Naive thymus-derived CD4-positive, alpha-beta T cell (primary cell): ENCODE measurements at regions not wholly inside any gene's neighbourhood (a gene's known extent, or its start where the extent isn't known, plus 50 kb on each side); places are given as distances from the start of the nearest gene placed in this dataset.
A peak's percentile ranks its signal among the peaks of the same experiment; 100 is the strongest.

ENCODE experiments used
- ATAC-seq: fragments of 150-1000 bp; cut with Tn5 transposase; 2 replicates; pipeline ENCODE4 v1.10.0; 2021; ENCODE audit warnings: mild to moderate bottlenecking, moderate library complexity
- CTCF ChIA-PET: fragments of 350-600 bp; sonication (Branson Sonifier 250); formaldehyde crosslinking; loops from one replicate; lab custom pipeline; 2021; ENCODE audit warnings: antibody characterized with exemption; lab: Charles Lee
- POLR2A ChIA-PET: fragments of 350-600 bp; sonication (Branson Sonifier 250); formaldehyde crosslinking; loops from one replicate; lab custom pipeline; 2021; ENCODE audit warnings: antibody characterized with exemption, inconsistent platforms; lab: Charles Lee
- DNase-seq, 9 donors: peaks; one replicate each; pipeline versions ENCODE4 v3.0.0 to v3.0.0-alpha.2; 2020 to 2022; ENCODE audit warnings: mixed read lengths in 1 of 9
- H3K27ac ChIP-seq: one replicate; pipeline ENCODE4 v1.7.0; 2013; ENCODE audit warnings: mild to moderate bottlenecking, low read depth, low read length, moderate library complexity
- H3K27me3 ChIP-seq, 2 donors: one replicate each; pipeline ENCODE4 v1.7.0; 2013; ENCODE audit warnings: low read length in 2 of 2, mild to moderate bottlenecking in 2 of 2, moderate library complexity in 2 of 2; ENCODE audit not compliant: control insufficient read depth in 2 of 2, insufficient read depth in 2 of 2
- H3K36me3 ChIP-seq, 3 experiments: 1 replicate in 2 of 3; 2 replicates in 1 of 3; pipeline ENCODE4 v1.7.0; 2013; ENCODE audit warnings: low read length in 3 of 3, mild to moderate bottlenecking in 3 of 3, moderate library complexity in 1 of 3; ENCODE audit not compliant: insufficient read depth in 3 of 3, control insufficient read depth in 2 of 3
- H3K4me1 ChIP-seq, 2 donors: one replicate each; pipeline ENCODE4 v1.7.0; 2013; ENCODE audit warnings: low read length in 2 of 2, mild to moderate bottlenecking in 2 of 2, moderate library complexity in 1 of 2; ENCODE audit not compliant: control insufficient read depth in 2 of 2, insufficient read depth in 2 of 2
- H3K4me3 ChIP-seq: 2 replicates; pipeline ENCODE4 v1.7.0; 2013; ENCODE audit warnings: mild to moderate bottlenecking, low read length
- H3K9me3 ChIP-seq, 3 experiments: 1 replicate in 2 of 3; 2 replicates in 1 of 3; pipeline ENCODE4 v1.7.0; 2013; ENCODE audit warnings: low read length in 3 of 3; ENCODE audit not compliant: control insufficient read depth in 2 of 3
- H3K27ac Mint-ChIP-seq, 9 donors: one replicate each; pipeline ENCODE4 v1.8.0; 2020 to 2022; ENCODE audit warnings: mixed read lengths in 9 of 9, mild to moderate bottlenecking in 8 of 9, moderate library complexity in 5 of 9, inconsistent platforms in 2 of 9
- H3K27me3 Mint-ChIP-seq, 5 donors: one replicate each; pipeline ENCODE4 v1.8.0; 2021 to 2022; ENCODE audit warnings: mixed read lengths in 5 of 5, mild to moderate bottlenecking in 1 of 5
- H3K36me3 Mint-ChIP-seq, 5 donors: one replicate each; pipeline ENCODE4 v1.8.0; 2020 to 2022; ENCODE audit warnings: mixed read lengths in 5 of 5, mild to moderate bottlenecking in 3 of 5, inconsistent platforms in 1 of 5
- H3K4me1 Mint-ChIP-seq, 7 donors: one replicate each; pipeline ENCODE4 v1.8.0; 2020 to 2022; ENCODE audit warnings: mixed read lengths in 7 of 7, mild to moderate bottlenecking in 3 of 7, inconsistent platforms in 1 of 7
- H3K4me3 Mint-ChIP-seq, 10 donors: one replicate each; pipeline ENCODE4 v1.8.0; 2020 to 2022; ENCODE audit warnings: mild to moderate bottlenecking in 10 of 10, mixed read lengths in 10 of 10, moderate library complexity in 6 of 10, inconsistent platforms in 2 of 10
- H3K9me3 Mint-ChIP-seq, 11 donors: one replicate each; pipeline ENCODE4 v1.8.0; 2020 to 2022; ENCODE audit warnings: mixed read lengths in 11 of 11, mild to moderate bottlenecking in 4 of 11, inconsistent platforms in 1 of 11, moderate library complexity in 1 of 11
- intact Hi-C, 2 donors: fragments of 100-400 bp; cut with micrococcal nuclease; formaldehyde crosslinking; loops; one replicate each; pipeline ENCODE4 v1.15.1; 2023

DNA sequence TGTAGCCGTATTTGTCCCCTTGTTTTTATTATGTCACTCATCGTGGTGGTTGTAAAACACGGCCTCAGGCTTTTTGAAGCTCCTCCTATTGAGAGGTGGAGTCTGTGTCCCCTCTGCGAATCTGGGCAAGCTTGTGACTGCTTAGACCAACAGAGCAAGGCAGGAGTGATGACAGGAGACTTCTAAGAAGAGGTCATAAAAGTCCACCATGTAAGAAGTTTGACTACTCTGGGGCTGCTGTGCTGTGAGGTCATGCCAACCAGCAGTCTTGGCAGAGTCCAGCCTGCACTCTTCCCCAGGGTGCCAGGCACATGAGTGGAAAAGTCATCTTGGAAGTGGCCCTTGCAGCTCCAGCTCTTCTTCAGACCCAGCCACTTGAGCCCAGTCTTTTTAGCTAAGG lies 83.8 kb upstream of the SPTBN1 start:
- Histone ChIP-seq H3K4me3 (no peak overlapping the region), H3K27ac (no peak overlapping the region), H3K27me3 (no peaks in the 10 kb centered on the region), H3K9me3 (peaks cover 0 to 9% (median 0%) of the 10 kb centered on the region in 3 experiments), H3K36me3 (no peaks in the 10 kb centered on the region), H3K4me1 (no peaks in the 10 kb centered on the region)
- Mint-ChIP-seq H3K4me3 (no peak overlapping the region), H3K9me3 (peaks cover 5 to 24% (median 16%) of the 10 kb centered on the region in 11 donors), H3K4me1 (no peaks in the 10 kb centered on the region), H3K27ac (no peak overlapping the region), H3K27me3 (peaks cover 8 to 36% (median 25%) of the 10 kb centered on the region in 5 donors), H3K36me3 (peaks cover 0 to 11% (median 0%) of the 10 kb centered on the region in 5 donors)
- ATAC-seq: no peak
- CTCF ChIA-PET: no interaction called here
- intact Hi-C loops: no loop called here
- DNase-seq: no peak
- POLR2A ChIA-PET: no interaction called here

DNA sequence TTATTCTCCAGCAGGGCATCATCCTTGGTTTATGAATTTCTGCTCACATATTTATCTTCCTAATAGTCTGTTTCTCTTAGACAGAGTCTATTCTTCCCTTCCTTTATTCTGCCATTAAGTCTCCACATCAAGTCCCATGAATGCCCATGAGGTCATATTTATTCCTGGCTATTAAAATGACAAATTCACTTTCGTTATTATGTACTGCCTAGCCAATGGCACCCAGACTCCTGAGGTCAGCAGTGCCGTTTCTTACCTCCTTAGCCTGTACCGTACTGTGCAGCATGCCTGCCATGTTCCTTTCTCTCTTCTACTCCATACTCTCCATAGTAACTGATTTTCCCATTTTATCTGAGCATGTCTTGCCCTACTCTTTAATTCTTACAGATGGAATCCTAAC lies 82.3 kb upstream of the SPTBN1 start:
- no peak overlapping the region for H3K4me3 Mint-ChIP-seq
- POLR2A ChIA-PET: no interaction called here
- no peak for DNase-seq
- H3K27ac Mint-ChIP-seq: no peak overlapping the region
- intact Hi-C loops: no loop called here
- no peak for ATAC-seq
- H3K4me1 Mint-ChIP-seq: no peaks in the 10 kb centered on the region
- no peaks in the 10 kb centered on the region for H3K4me1 ChIP-seq
- no peaks in the 10 kb centered on the region for H3K27me3 ChIP-seq
- H3K36me3 ChIP-seq: no peaks in the 10 kb centered on the region
- H3K27me3 Mint-ChIP-seq: peaks cover 8 to 32% (median 25%) of the 10 kb centered on the region in 5 donors
- peaks cover 0 to 5% (median 0%) of the 10 kb centered on the region in 5 donors for H3K36me3 Mint-ChIP-seq
- no peak overlapping the region for H3K27ac ChIP-seq
- CTCF ChIA-PET: no interaction called here
- no peak overlapping the region for H3K4me3 ChIP-seq
- H3K9me3 ChIP-seq: peaks cover 0 to 3% (median 0%) of the 10 kb centered on the region in 3 experiments
- H3K9me3 Mint-ChIP-seq: peaks cover 0 to 10% (median 6%) of the 10 kb centered on the region in 11 donors

DNA sequence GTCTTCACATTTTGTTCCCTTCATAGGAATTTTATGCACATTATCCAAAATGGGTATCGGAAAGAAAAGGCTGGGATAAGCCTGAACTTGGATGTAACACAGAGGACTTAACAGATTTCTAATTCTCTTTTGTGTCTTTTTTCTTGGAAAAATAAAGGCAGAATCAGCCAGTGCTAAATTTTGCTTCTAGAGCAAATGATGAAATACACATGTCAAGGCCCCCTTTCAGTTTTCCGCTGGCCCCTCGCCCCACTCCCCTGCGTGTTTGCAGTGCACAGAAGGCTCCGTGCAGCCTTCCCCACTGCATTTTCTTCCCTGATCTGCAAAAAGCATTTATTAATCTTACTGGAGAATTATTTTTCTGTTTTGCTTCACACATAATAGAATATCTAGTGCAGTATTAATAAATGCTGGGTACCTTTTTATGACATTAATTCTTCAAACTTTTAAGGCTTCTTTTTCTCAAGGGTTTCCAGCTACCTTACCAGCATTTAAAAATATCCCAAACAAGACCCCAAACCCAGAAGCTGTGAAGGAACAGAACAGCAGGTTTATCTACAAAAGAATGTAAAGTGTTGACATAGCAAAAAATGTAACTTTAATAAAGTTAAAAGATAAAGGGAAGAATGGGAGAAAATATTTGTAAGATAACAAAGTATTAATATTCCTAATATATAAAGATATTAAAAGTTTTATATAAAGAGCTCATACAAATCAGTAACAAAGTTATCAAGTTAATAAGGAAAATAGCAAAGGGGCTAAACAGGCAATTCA lies 81.3 kb upstream of the SPTBN1 start:
- no peaks in the 10 kb centered on the region for H3K4me1 ChIP-seq
- H3K27me3 ChIP-seq: no peaks in the 10 kb centered on the region
- Mint-ChIP-seq H3K27ac (no peak overlapping the region), H3K4me3 (no peak overlapping the region), H3K27me3 (peaks cover 8 to 32% (median 21%) of the 10 kb centered on the region in 5 donors), H3K36me3 (no peaks in the 10 kb centered on the region), H3K4me1 (no peaks in the 10 kb centered on the region), H3K9me3 (peaks cover 0 to 3% (median 0%) of the 10 kb centered on the region in 11 donors)
- H3K4me3 ChIP-seq: no peak overlapping the region
- no peaks in the 10 kb centered on the region for H3K9me3 ChIP-seq
- DNase-seq (no peak), ATAC-seq (no peak)
- ChIA-PET CTCF (interaction anchor here (0.7 kb wide), 1 partner anchor 23 kb away, joined by 3 read pairs; no protein-coding TSS in a partner anchor), POLR2A (no interaction called here)
- H3K36me3 ChIP-seq: no peaks in the 10 kb centered on the region
- intact Hi-C loops: no loop called here
- no peak overlapping the region for H3K27ac ChIP-seq

DNA sequence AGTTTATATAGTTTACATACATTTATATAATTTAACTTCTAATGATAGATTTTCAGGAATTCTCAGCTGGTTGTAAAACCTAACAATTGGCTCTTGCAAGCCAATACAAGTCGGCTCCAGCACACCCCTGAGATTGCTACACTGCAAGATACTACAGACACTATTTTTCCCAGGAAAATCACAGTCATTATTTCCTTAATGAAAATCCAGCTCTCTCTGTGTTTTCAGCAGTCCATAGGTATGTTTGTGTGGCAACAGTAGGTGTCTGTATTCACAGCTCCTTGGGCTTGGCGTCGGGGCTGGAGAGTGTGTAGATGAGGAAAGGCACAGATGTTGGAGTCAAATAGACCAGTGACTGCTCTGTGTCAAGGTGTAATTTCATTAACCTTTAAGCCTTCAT lies 78.7 kb upstream of the SPTBN1 start:
- Histone ChIP-seq H3K4me1 (no peaks in the 10 kb centered on the region), H3K36me3 (no peaks in the 10 kb centered on the region), H3K27ac (no peak overlapping the region), H3K4me3 (no peak overlapping the region), H3K27me3 (no peaks in the 10 kb centered on the region), H3K9me3 (no peaks in the 10 kb centered on the region)
- Mint-ChIP-seq H3K9me3 (peaks cover 0 to 2% (median 0%) of the 10 kb centered on the region in 11 donors), H3K27me3 (peaks cover 11 to 28% (median 23%) of the 10 kb centered on the region in 5 donors), H3K27ac (no peak overlapping the region), H3K36me3 (no peaks in the 10 kb centered on the region), H3K4me1 (no peaks in the 10 kb centered on the region), H3K4me3 (no peak overlapping the region)
- POLR2A ChIA-PET: no interaction called here
- CTCF ChIA-PET: no interaction called here
- DNase-seq (no peak), ATAC-seq (no peak)
- intact Hi-C loops: no loop called here

DNA sequence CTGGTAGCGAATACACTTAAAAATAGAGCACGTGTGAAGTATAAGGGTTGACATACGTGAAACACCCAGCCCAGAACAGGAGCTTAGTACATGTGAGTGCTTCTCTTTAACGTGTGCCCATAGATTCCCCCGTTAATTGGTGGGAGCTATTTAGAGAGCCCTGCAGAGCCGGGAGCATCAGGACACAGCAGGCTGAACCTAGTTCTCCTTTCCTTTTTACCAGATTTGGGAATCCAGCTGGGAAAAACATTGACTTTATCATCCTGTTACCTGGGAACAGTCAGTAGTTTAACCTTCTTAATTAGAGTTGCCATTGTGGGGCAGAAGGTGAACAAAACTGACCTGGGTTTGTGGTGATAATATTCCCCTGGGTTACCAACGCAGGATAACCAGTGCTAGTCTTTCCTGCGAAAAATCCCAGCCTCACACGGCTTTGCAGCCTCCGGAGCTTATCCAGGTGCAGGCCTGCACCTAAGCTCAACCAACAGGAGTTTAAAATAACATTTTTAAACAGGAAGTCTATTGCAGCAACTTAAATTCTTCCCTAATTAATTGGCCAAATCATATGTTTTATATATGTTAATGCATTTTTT lies 78.1 kb upstream of the SPTBN1 start:
- H3K4me3 Mint-ChIP-seq: no peak overlapping the region
- Histone ChIP-seq H3K27me3 (no peaks in the 10 kb centered on the region), H3K4me1 (no peaks in the 10 kb centered on the region), H3K27ac (no peak overlapping the region), H3K9me3 (no peaks in the 10 kb centered on the region), H3K36me3 (no peaks in the 10 kb centered on the region), H3K4me3 (no peak overlapping the region)
- peaks cover 0 to 3% (median 0%) of the 10 kb centered on the region in 11 donors for H3K9me3 Mint-ChIP-seq
- H3K27me3 Mint-ChIP-seq: peaks cover 13 to 25% (median 20%) of the 10 kb centered on the region in 5 donors
- no peaks in the 10 kb centered on the region for H3K36me3 Mint-ChIP-seq
- ATAC-seq (no peak), DNase-seq (no peak)
- H3K27ac Mint-ChIP-seq: no peak overlapping the region
- no peaks in the 10 kb centered on the region for H3K4me1 Mint-ChIP-seq
- CTCF ChIA-PET: no interaction called here
- intact Hi-C loops: no loop called here
- POLR2A ChIA-PET: no interaction called here

DNA sequence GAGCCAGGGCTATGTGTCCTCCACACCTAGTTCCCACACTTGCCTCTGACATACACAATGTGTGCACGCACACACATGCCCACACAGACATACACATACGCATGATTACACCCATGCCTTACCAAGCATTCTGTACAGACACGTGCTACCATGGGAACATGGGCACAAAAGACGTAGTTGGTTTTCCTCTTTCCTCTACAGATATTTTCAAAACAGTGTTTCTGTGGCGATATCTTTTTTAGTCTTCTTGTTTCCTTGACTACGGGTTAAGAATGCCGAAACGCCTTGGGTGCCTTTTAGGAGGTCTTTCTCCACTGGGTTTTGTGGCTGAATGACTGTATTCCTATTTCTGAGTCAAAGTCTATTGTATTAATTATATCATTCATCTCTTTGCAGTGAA lies 75.5 kb upstream of the SPTBN1 start:
- Histone ChIP-seq H3K9me3 (no peaks in the 10 kb centered on the region), H3K27ac (no peak overlapping the region), H3K27me3 (no peaks in the 10 kb centered on the region), H3K36me3 (no peaks in the 10 kb centered on the region), H3K4me1 (no peaks in the 10 kb centered on the region), H3K4me3 (no peak overlapping the region)
- DNase-seq: no peak
- ChIA-PET POLR2A (no interaction called here), CTCF (no interaction called here)
- Mint-ChIP-seq H3K9me3 (peaks cover 0 to 3% (median 0%) of the 10 kb centered on the region in 11 donors), H3K36me3 (no peaks in the 10 kb centered on the region), H3K4me3 (no peak overlapping the region), H3K27ac (peak overlapping the region in 1 of 9 donors; percentile 5), H3K27me3 (peaks cover under 1 to 11% (median 7%) of the 10 kb centered on the region in 5 donors), H3K4me1 (no peaks in the 10 kb centered on the region)
- ATAC-seq: no peak
- intact Hi-C loops: no loop called here
